ENCODE measurements at regions not wholly inside any gene's neighbourhood (a gene's known extent, or its start where the extent isn't known, plus 50 kb on each side); places are given as distances from the start of the nearest gene placed in this dataset.

DNA sequence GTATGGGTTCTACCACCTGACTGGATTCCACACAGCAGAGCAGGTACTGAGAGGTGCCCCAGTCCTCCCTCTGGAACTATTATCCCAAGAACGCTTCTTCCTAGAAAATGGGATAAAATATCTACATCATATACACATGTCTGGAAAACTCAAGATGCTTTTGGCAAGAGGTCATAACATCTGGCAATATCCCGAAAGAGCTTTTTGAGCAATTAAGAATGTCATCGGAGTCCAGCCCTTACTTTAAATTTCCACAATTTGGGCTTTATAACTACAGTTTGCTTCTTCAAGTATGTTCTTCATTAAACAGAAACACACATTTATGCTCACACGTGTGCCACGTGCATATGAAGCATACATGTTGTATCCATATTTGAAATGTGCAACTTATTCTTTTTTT is 365.9 kb upstream of the THBS1 start:
- 57 to 82% methylated on average over 5 of the region's 5 CpGs for WGBS, 2 donors
- no peak for DNase-seq
- Histone ChIP-seq H3K27me3 (no peaks in the 10 kb centered on the region), H3K27ac (no peak overlapping the region), H3K9me3 (no peaks in the 10 kb centered on the region), H3K4me3 (no peak overlapping the region), H3K4me1 (peaks cover 0 to 9% (median 0%) of the 10 kb centered on the region in 3 donors), H3K36me3 (no peaks in the 10 kb centered on the region)
- TF ChIP-seq, protein P1, sequence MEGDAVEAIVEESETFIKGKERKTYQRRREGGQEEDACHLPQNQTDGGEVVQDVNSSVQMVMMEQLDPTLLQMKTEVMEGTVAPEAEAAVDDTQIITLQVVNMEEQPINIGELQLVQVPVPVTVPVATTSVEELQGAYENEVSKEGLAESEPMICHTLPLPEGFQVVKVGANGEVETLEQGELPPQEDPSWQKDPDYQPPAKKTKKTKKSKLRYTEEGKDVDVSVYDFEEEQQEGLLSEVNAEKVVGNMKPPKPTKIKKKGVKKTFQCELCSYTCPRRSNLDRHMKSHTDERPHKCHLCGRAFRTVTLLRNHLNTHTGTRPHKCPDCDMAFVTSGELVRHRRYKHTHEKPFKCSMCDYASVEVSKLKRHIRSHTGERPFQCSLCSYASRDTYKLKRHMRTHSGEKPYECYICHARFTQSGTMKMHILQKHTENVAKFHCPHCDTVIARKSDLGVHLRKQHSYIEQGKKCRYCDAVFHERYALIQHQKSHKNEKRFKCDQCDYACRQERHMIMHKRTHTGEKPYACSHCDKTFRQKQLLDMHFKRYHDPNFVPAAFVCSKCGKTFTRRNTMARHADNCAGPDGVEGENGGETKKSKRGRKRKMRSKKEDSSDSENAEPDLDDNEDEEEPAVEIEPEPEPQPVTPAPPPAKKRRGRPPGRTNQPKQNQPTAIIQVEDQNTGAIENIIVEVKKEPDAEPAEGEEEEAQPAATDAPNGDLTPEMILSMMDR (IDR thresholded peaks at IDR 0.05): no peak
- TF ChIP-seq POLR2A (IDR thresholded peaks at IDR 0.05): no peak
- intact Hi-C loops (cut with DNase I): no loop called here

DNA sequence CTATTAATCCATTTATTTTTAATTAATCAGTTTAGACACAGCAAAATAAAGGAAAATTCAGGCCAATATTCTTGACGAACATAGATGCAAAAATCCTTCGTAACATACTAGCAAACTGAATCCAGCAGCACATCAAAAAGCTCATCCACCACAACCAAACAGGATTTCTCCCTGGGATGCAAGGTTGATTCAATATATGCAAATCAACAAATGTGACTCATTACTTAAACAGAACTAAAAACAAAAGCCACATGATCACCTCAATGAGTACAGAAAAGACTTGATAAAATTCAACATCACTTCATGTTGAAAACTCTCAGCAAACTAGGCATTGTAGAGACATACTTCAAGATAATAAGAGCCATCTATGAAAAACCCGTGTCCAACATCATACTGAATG is 364.1 kb upstream of the THBS1 start:
- WGBS, 2 donors: 85 to 93% methylated on average over 3 of the region's 3 CpGs
- no peak overlapping the region for H3K27ac ChIP-seq
- no peaks in the 10 kb centered on the region for H3K27me3 ChIP-seq
- peaks cover 0 to 9% (median 0%) of the 10 kb centered on the region in 3 donors for H3K4me1 ChIP-seq
- no peak for TF ChIP-seq POLR2A (IDR thresholded peaks at IDR 0.05)
- intact Hi-C loops (cut with DNase I): no loop called here
- H3K36me3 ChIP-seq: no peaks in the 10 kb centered on the region
- H3K9me3 ChIP-seq: no peaks in the 10 kb centered on the region
- no peak for DNase-seq
- no peak overlapping the region for H3K4me3 ChIP-seq

DNA sequence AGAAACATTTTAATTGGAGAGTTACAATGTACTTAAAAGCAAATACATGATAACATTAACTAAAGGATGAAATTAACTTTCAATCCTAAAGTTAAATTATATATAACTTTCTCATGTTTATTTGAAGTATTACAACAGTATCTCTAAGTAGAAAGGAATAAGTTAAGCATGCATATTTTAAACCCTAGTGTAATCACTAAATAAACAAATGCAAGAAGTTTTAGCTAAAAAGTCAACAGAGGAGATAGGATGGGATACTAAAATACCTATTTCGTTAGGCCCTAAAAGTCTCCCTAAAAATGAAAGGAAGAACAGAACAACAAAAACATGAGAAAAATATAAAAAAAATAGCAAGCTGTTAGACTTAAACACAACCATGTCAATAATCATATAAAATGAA is 361.3 kb upstream of the THBS1 start:
- Histone ChIP-seq H3K36me3 (no peaks in the 10 kb centered on the region), H3K4me1 (no peaks in the 10 kb centered on the region), H3K9me3 (no peaks in the 10 kb centered on the region), H3K4me3 (no peak overlapping the region), H3K27ac (no peak overlapping the region), H3K27me3 (no peaks in the 10 kb centered on the region)
- 64 to 80% methylated on average over 1 of the region's 1 CpG for WGBS, 2 donors
- TF ChIP-seq POLR2A (IDR thresholded peaks at IDR 0.05): no peak
- TF ChIP-seq, protein P1 (IDR thresholded peaks at IDR 0.05): no peak
- intact Hi-C loops (cut with DNase I): no loop called here
- DNase-seq: no peak

DNA sequence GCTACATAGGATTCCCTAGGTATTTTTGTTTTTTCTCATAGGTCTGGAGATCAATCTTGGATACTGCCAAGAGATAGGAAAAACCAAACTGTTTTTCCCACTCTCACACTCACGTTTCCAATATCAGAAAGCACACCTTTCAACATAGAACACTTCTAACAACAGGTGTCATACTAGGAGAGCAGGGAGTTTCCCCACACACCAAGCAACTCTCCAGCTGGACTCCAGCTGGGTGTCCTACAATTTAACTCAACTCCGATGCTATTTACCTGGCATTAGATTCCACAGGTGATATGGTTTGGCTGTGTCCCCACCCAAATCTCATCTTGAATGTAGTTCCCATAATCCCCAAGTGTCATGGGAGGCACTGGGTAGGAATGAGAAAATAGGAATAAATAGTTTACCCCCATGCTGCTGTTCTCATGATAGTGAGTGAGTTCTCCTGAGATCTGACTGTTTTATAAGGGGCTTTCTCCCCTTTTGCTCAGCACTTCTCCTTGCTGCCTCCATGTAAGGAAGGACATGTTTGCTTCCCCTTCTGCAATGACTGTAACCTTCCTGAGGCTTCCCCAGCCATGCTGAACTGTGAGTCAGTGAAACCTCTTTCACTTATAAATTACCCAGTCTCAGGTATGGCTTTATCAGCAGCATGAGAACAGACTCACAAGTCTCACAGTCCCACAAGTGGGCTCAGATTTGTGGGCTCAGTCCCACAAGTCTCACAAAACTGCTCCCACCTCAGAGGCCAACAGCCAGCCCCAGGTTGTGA is 354.5 kb upstream of the THBS1 start:
- no peak for TF ChIP-seq POLR2A (IDR thresholded peaks at IDR 0.05)
- TF ChIP-seq, protein P1 (IDR thresholded peaks at IDR 0.05): no peak
- no peak overlapping the region for H3K27ac ChIP-seq
- H3K4me3 ChIP-seq: no peak overlapping the region
- no peaks in the 10 kb centered on the region for H3K9me3 ChIP-seq
- 85 to 95% methylated on average over 2 of the region's 2 CpGs for WGBS, 2 donors
- H3K36me3 ChIP-seq: no peaks in the 10 kb centered on the region
- H3K4me1 ChIP-seq: peaks cover 0 to 13% (median 11%) of the 10 kb centered on the region in 3 donors
- intact Hi-C loops (cut with DNase I): no loop called here
- no peaks in the 10 kb centered on the region for H3K27me3 ChIP-seq
- no peak for DNase-seq

DNA sequence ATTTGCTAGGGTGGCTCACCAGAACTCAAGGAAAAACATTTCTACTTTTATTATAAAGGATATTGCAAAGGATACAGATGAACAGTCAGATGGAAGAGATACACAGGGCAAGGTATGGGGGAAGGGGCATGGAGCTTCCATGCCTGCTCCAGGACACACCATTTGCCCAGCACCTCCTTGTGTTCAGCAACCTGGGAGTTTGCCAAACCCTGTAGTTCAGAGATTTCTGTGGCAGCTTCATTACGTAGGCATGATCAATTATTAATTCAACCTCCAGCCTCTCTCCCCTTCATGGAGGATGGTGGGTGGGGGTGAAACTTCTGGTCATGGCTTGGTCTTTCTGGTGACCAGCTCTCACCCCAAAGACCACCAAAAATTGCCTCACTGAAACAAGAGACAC is 353.9 kb upstream of the THBS1 start:
- 80% methylated on average over 1 of the region's 1 CpG for WGBS, 2 donors
- H3K27me3 ChIP-seq: no peaks in the 10 kb centered on the region
- H3K4me3 ChIP-seq: no peak overlapping the region
- no peaks in the 10 kb centered on the region for H3K36me3 ChIP-seq
- intact Hi-C loops (cut with DNase I): no loop called here
- no peak overlapping the region for H3K27ac ChIP-seq
- TF ChIP-seq POLR2A (IDR thresholded peaks at IDR 0.05): no peak
- TF ChIP-seq, protein P1 (IDR thresholded peaks at IDR 0.05): no peak
- no peak for DNase-seq
- H3K4me1 ChIP-seq: peaks cover 0 to 18% (median 13%) of the 10 kb centered on the region in 3 donors
- H3K9me3 ChIP-seq: no peaks in the 10 kb centered on the region

Measured in esophagus squamous epithelium (tissue), 5 donors.